HG02642 (cell line): ENCODE measurements at regions not wholly inside any gene's neighbourhood (a gene's known extent, or its start where the extent isn't known, plus 50 kb on each side); places are given as distances from the start of the nearest gene placed in this dataset.
"Not testable (repeated sequence)": the region's sequence is repeated elsewhere in the genome, so short reads cannot be mapped to it uniquely, and the experiment has no call there.

Experiments
- ATAC-seq: cut with Tn5 transposase; IDR thresholded peaks from one replicate; pipeline ENCODE4 v1.9.1; 2021; ENCODE audit warnings: mild to moderate bottlenecking; ENCODE audit not compliant: unreplicated experiment, poor library complexity

DNA sequence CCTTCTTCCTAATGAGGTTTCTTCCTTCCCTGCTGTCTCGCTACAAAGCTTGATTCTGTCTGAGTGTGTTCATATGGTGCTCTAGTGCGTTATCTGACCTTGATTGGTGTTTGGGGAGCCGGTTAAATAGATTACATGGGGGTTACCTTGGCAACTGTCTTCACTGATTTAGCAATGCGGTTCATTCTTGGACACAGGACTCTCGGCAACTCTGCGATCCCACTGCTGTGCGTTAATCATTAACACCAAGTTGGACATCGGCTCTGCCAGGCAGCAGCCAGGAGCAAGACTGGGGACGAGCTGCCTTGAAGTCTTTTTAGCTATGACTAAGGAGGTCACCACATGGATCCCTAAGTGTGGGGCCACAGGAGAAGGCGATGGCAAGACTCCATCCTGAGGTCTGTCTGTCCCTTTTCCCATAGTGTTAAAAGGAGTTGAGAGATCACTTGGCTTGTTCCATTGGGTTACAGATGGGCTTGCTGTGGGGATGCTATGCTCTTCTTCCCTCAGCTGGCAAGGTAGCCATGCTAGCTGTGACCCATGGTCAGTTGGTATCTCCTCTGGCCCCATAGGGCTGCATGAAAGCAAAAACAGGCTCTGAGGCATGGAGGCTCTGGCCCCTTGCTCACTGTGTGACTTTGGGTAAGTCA lies 93.4 kb upstream of the MAMLD1 start:
- no peak for ATAC-seq

GRCh38 chrX:150270622-150271021 lies 92.5 kb upstream of the MAMLD1 start:
- ATAC-seq = no peak

- ATAC-seq = not testable (repeated sequence)
Measured at GRCh38 chrX:150273575-150274294, 89.4 kb upstream of the MAMLD1 start.

DNA sequence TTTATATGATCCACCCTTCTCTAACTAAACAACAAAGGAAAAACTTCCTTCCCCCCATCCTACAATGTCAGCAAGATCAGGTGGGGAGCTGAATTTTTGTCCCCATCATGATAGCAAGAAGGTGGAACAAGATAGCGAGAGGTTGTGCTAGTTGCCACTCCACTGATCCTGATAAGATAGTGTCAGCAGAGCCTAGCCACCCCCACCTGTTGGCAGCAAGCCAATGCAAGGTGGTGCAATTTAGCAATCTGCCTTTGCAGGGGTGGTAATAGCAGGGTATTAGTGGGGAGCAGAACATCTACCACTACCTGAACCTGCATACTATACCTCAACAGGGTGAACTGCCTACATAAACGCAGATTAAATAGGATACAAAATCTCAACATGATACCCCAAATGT lies 80.2 kb upstream of the MAMLD1 start:
- ATAC-seq = no peak

GRCh38 chrX:150291014-150291413 lies 72.1 kb upstream of the MAMLD1 start:
- no peak for ATAC-seq

DNA sequence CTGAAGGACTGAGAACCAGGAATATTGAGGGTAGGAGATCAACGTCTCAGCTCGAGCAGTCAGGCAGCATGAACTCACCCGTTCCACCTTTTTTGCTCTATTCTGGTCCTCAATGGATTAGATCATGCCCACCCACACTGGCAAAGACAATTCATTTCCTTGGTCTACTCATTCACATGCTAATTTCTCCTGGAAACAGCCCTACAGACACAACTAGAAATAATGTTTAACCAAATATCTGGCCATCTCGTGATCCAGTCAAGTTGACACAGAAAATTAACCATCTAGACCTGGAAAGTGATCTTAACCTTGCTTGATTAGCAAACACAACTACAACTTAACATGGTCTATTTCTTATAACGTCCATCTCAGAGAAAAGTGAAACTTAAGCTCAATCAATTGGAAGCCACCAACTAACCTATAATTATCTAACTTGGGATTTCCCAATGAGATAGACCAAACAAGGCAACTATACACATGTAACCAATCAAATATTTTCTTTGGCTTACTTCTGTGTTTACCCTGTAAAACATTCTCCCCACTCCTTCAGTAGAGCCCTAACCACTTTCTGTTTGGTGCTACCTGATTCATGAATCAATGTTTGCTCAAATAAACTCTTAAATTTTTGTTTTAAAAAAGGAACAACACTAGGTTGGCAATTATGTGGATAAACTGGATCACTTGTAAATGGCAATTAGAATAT lies 69.7 kb upstream of the MAMLD1 start:
- ATAC-seq = no peak

DNA sequence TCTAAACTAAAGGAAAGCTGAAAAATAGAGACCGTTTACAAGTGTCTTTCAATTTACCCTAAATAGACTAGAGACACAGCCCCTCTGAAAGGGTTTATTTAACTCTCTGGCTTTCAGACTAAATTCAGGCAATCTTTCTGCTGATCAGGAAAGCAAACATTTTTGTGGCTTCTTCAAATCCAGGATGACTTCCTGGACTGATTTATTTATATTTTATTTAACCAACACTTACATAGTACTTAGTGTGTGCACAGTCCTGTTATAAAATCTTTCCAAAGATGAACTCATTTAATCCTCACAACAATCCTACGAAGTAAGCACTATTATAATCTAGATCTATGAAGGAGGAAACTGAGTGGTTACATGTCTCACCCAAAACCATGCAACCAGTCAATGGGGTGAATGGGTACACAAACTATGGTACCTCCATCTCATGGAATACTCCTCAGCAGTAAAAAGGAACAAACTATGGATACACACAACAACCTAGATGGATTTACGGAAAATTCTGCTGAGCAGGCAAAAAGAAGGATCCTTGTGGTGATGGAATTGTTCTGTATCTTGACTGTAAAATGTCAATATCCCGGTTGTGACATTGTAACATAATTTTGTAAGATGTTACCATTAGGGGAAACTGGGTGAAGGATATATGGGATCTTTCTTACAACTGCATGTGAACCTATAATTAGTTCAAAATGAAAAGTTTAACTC lies 64.1 kb upstream of the MAMLD1 start:
- ATAC-seq = no peak

DNA sequence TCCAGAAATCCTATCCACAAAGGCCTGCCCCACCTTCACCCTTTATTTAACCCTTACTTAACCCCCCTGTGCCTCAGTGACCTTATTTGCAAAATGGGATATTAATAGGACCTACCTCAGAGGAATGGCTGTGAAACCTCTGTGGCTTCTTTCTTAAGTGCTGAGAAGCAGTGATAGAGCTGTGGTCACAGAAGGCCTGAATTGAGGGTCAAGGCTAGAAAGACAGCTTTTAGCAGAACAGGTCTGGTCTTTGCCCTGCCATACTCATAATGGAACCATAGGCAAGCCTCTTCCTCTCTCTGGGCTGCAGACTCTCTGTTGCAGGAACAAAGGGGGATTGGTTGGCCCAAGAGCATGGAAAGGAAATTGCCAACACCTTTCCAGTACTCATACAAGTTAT lies 63.5 kb upstream of the MAMLD1 start:
- no peak for ATAC-seq

GRCh38 chrX:150303386-150304097 lies 59.6 kb upstream of the MAMLD1 start:
- no peak for ATAC-seq

DNA sequence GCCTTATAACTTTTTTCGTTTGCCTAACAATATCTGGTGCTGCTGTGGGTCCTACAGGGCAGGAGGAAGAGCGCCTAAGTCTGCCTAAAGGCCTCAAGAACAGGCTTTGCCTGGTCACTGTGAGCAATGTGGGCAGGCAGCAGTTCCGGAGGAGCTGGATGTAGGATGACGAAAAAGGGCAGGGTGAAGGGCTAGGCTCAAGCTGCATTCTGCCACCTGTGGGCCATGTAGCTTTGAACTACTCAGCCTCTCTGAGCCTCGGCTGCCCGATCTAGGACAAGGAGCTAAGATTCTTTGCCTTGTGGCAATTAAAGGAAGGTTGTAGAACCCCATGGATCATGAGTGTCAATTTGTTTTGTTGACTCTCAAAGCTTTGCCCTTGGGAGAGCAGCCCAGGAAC lies 57.1 kb upstream of the MAMLD1 start:
- no peak for ATAC-seq

DNA sequence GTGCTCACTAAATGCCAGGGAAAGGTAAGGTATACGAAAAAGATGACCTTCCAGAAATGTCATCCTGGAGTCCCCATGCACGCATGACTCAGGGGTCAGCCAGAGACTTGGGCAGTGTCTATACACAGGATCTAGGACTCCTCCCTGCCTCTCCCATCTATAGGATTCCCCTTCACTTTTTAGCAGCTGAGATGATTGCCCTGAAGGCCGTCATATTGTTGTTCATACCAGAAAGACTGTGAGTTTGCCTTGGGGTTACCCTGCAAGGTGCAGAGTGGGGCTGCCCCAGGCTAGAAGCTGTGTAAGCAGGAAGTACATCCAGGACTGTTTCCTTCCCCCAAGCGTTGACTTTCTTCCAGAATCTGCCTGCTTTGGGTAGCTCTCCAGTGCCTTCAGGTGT lies 55.1 kb upstream of the MAMLD1 start:
- no peak for ATAC-seq

GRCh38 chrX:150308532-150309157 lies 54.5 kb upstream of the MAMLD1 start:
- no peak for ATAC-seq

- no peak for ATAC-seq
Measured at GRCh38 chrX:150310417-150310816, 52.7 kb upstream of the MAMLD1 start.

GRCh38 chrX:150310881-150311280 lies 52.2 kb upstream of the MAMLD1 start:
- ATAC-seq = no peak

- no peak for ATAC-seq
Measured at GRCh38 chrX:150312931-150313330, 50.2 kb upstream of the MAMLD1 start.
